ENCODE measurements at regions not wholly inside any gene's neighbourhood (a gene's known extent, or its start where the extent isn't known, plus 50 kb on each side); places are given as distances from the start of the nearest gene placed in this dataset.

DNA sequence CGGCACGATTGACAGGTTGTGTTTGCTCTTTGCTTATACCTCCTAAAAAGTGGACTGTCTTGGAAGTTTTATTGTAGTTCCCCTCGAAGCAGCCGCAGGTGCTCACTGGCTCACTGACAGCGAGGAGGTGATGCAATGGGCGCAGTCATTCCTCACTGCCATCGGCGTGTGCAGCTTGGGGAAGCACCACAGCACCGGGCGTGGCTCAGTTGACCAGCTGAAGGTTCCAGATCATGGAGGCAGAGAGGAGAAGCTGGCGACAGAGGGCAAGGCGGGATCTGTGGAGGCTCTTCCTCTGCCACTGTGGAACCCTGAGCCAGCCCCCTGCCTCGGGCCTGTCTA is 72.1 kb upstream of the TNRC6C start (continued):
- TF ChIP-seq NFIC (IDR thresholded peaks at IDR 0.05) (no peak), JUN (IDR thresholded peaks at IDR 0.05; ENCODE audit: borderline replicate concordance, low read depth, low read length) (peak; percentile 53; the same call in 1 of the 2 replicates), JUN (CRISPR knock-in tag; IDR thresholded peaks at IDR 0.05; ENCODE audit: borderline replicate concordance) (no peak), HBP1 (CRISPR knock-in tag; IDR thresholded peaks at IDR 0.05) (no peak), ZNF134 (CRISPR knock-in tag; conservative IDR thresholded peaks at IDR 0.05) (no peak), ZFP36 (IDR thresholded peaks at IDR 0.05; ENCODE audit: low read depth, low read length, partially characterized antibody) (peak; percentile 24), ZNF253 (CRISPR knock-in tag; conservative IDR thresholded peaks at IDR 0.05) (no peak), NONO (IDR thresholded peaks at IDR 0.05; ENCODE audit: low read depth in 2 of 2, low read length in 1 of 2) (no peak), ZKSCAN1 (IDR thresholded peaks at IDR 0.05; ENCODE audit: low read depth, low read length) (no peak), RBM17 (IDR thresholded peaks at IDR 0.05; ENCODE audit: borderline replicate concordance, low read depth, low read length) (no peak), MTA2 (IDR thresholded peaks at IDR 0.05; ENCODE audit: low read depth) (no peak), ZBTB9 (CRISPR knock-in tag; IDR thresholded peaks at IDR 0.05) (no peak; the same call in 1 of the 2 replicates), HES1 (IDR thresholded peaks at IDR 0.05; ENCODE audit: low read depth) (no peak), HDAC3 (IDR thresholded peaks at IDR 0.05; ENCODE audit: borderline replicate concordance, partially characterized antibody) (no peak), ZNF551 (CRISPR knock-in tag; IDR thresholded peaks at IDR 0.05) (no peak), CTBP1 (IDR thresholded peaks at IDR 0.05; ENCODE audit: borderline replicate concordance) (peak; percentile 87), CEBPG (CRISPR knock-in tag; IDR thresholded peaks at IDR 0.05) (peak; percentile 95), CEBPG (tag; conservative IDR thresholded peaks at IDR 0.05 in 1 of 2, IDR thresholded peaks at IDR 0.05 in 1 of 2) (peak; percentile 91 to 95), MBD2 (IDR thresholded peaks at IDR 0.05; ENCODE audit: borderline replicate concordance, low read depth) (no peak), MCM3 (IDR thresholded peaks at IDR 0.05) (no peak), ZNF263 (CRISPR knock-in tag; IDR thresholded peaks at IDR 0.05; ENCODE audit: borderline replicate concordance) (no peak), MTF1 (CRISPR knock-in tag; IDR thresholded peaks at IDR 0.05; ENCODE audit: borderline replicate concordance) (no peak)
- TF ChIP-seq, protein P1, sequence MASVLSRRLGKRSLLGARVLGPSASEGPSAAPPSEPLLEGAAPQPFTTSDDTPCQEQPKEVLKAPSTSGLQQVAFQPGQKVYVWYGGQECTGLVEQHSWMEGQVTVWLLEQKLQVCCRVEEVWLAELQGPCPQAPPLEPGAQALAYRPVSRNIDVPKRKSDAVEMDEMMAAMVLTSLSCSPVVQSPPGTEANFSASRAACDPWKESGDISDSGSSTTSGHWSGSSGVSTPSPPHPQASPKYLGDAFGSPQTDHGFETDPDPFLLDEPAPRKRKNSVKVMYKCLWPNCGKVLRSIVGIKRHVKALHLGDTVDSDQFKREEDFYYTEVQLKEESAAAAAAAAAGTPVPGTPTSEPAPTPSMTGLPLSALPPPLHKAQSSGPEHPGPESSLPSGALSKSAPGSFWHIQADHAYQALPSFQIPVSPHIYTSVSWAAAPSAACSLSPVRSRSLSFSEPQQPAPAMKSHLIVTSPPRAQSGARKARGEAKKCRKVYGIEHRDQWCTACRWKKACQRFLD (CRISPR knock-in tag; IDR thresholded peaks at IDR 0.05) = no peak
- TF ChIP-seq, protein P2, sequence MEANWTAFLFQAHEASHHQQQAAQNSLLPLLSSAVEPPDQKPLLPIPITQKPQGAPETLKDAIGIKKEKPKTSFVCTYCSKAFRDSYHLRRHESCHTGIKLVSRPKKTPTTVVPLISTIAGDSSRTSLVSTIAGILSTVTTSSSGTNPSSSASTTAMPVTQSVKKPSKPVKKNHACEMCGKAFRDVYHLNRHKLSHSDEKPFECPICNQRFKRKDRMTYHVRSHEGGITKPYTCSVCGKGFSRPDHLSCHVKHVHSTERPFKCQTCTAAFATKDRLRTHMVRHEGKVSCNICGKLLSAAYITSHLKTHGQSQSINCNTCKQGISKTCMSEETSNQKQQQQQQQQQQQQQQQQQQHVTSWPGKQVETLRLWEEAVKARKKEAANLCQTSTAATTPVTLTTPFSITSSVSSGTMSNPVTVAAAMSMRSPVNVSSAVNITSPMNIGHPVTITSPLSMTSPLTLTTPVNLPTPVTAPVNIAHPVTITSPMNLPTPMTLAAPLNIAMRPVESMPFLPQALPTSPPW (CRISPR knock-in tag; IDR thresholded peaks at IDR 0.05) = no peak
